ENCODE measurements at regions not wholly inside any gene's neighbourhood (a gene's known extent, or its start where the extent isn't known, plus 50 kb on each side); places are given as distances from the start of the nearest gene placed in this dataset.
"Not testable (repeated sequence)": the region's sequence is repeated elsewhere in the genome, so short reads cannot be mapped to it uniquely, and the experiment has no call there.

DNA sequence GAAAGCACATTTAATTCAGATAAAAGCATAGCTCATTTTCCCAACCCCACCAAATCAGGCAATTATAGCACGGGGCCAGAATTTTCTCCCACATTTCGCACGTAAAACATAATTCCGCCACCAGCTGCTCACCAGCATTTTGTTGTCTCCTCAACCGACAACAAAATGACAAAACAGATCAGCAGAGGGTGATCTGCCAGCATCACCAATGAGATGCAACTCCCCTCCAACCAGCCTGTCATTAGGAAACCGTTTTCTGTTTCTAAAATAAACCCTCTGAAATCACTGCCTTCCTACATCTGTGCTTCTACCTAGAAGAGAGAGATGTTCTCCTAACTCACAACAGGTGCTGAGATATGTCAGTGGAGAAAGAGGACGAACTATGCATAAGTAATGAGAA lies 654.8 kb upstream of the CPEB2 start:
- intact Hi-C loops (cut with DNase I), result no loop called here
- DNase-seq (ENCODE audit: low spot score), result no peak

GRCh38 chr4:14348506-14348905 lies 653.8 kb upstream of the CPEB2 start:
- intact Hi-C loops (cut with DNase I), result no loop called here
- DNase-seq (ENCODE audit: low spot score), result no peak

DNA sequence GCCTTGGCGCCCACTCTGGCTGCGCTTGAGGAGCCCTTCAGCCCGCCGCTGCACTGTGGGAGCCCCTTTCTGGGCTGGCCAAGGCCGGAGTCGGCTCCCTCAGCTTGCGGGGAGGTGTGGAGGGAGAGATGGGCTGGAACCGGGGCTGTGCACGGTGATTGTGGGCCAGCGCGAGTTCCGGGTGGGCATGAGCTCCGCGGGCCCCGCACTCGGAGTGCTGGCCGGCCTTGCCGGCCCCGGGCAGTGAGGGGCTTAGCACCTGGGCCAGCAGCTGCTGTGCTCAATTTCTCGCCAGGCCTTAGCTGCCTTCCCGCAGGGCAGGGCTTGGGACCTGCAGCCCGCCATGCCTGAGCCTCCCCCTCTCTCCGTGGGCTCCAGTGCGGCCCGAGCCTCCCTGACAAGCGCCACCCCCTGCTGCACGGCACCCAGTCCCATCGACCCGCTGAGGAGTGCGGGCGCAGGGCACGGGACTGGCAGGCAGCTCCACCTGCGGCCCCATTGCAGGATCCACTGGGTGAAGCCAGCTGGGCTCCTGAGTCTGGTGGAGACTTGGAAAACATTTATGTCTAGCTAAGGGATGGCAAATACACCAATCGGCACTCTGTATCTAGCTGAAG lies 643.6 kb upstream of the CPEB2 start:
- DNase-seq (ENCODE audit: low spot score); intact Hi-C loops (cut with DNase I): not testable (repeated sequence)

- DNase-seq (ENCODE audit: low spot score), result no peak
- intact Hi-C loops (cut with DNase I), result loop anchor here in 1 of 2 donors (1.0 kb wide), 1 partner anchor 45 kb away; no protein-coding TSS in a partner anchor
These were observed 642.3 kb upstream of the CPEB2 start for GRCh38 chr4:14359991-14360390.

- no peak for DNase-seq (ENCODE audit: low spot score)
- intact Hi-C loops (cut with DNase I), result no loop called here
These were observed 641.2 kb upstream of the CPEB2 start for GRCh38 chr4:14361084-14361483.

DNA sequence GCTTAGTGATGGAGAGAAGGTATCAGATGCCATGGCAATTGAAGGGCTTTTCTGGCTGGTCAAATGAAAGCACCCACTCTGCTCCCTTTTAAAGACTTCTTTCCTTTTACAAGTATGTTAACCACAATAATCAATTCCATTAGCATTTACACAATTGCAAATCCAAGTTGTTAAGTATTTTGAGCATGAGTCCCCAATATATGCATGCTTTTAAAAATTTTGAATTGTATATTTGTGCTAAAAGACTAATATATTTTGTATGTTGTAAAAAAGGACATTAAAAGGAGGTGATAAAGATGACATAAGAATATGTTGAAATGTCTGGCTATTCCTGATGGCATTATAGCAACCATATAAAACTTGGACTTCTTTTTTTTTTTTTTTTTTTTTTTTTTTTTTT lies 639.9 kb upstream of the CPEB2 start:
- DNase-seq (ENCODE audit: low spot score), result no peak
- intact Hi-C loops (cut with DNase I), result no loop called here

DNA sequence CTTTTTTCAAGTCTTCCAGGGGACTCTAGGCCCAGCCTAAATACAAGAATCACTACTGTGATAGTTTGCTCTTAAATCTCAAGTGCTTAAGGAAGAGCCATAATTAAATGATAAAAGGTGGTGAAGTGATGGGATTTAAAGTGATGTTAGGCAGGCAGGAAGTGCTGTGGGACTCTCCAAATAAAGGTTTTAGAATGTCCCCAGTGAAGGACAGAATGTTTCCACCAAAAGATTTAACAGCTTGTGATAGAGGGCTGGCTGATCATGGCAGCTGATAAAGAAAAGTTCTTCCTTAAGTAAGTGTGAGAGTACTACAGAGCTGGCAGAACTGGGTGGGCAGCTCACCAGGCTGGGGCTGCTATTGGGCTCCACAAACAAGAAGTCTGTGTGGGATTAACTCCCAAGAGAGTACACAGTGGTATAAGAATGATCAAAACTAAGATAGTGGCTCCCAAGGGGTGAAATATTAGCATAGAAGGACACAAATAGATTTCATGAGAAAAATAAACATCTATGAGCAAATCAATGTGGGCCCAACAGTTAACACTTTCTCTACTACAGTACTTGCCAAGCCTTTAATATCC lies 637.2 kb upstream of the CPEB2 start:
- intact Hi-C loops (cut with DNase I), result no loop called here
- DNase-seq (ENCODE audit: low spot score), result no peak

DNA sequence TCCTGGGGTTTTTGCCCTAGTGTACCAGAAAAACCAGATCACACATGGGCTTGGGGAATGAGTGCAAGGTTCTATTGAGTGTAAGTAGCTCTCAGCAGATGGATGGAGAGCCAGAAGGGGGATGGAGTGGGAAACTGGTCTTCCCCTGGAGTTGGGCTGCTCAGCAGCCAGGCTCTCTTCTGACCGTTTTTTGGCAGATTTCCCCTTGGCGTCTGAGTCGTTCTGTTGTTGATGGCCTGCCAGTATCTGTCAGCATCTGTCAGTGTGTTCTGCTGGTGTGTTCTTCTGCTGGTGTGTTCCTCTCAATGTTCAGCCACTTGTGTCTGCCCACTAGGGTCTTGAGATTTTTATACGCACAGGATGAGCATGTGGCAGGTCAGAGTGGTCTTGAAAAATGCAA lies 633.9 kb upstream of the CPEB2 start:
- no peak for DNase-seq (ENCODE audit: low spot score)
- intact Hi-C loops (cut with DNase I), result no loop called here

DNA sequence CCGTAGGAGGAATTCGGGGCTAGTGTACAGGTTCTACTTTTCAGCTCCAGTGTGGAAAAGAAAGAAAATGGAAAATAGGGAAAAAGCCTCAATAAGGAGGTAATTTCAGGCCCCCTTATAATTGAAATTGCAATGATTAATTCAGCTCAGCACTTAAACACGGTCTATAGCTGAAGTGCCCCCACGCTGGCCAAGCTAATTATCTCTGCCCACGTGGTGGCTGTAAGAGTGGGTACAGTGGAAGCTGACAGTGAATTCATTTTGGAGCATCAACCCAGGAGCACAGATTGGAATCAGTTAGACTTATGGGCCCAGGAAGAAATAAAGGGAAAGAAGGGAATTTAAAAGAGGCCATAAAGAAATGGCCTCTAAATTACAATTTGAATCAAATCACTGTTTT lies 631.1 kb upstream of the CPEB2 start:
- DNase-seq (ENCODE audit: low spot score), result no peak
- intact Hi-C loops (cut with DNase I), result no loop called here

GRCh38 chr4:14375816-14376215 lies 626.5 kb upstream of the CPEB2 start:
- intact Hi-C loops (cut with DNase I), result no loop called here
- DNase-seq (ENCODE audit: low spot score), result no peak

GRCh38 chr4:14379183-14379582 lies 623.1 kb upstream of the CPEB2 start:
- DNase-seq (ENCODE audit: low spot score), result no peak
- intact Hi-C loops (cut with DNase I), result no loop called here

- intact Hi-C loops (cut with DNase I), result no loop called here
- no peak for DNase-seq (ENCODE audit: low spot score)
These were observed 618.6 kb upstream of the CPEB2 start for GRCh38 chr4:14383652-14384051.

DNA sequence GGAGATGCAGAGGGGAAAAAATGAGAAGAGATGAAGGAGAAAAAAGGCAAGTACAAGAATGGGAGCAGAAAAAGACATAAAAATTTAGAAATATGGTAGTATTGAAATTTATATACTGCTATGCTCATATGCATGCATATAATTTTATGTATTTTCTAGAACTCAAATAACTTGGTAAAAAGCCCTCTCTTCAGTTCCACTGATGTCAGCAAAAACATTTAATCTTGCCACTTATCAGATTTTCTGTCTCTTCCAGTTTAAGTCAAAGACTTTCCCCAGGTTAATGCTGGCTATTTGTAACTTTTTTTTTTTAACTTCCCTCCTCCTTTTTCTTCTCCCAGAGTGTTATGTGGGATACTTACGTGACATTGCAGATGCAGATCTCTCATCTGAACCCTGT lies 617.5 kb upstream of the CPEB2 start:
- DNase-seq (ENCODE audit: low spot score), result no peak
- intact Hi-C loops (cut with DNase I), result no loop called here

DNA sequence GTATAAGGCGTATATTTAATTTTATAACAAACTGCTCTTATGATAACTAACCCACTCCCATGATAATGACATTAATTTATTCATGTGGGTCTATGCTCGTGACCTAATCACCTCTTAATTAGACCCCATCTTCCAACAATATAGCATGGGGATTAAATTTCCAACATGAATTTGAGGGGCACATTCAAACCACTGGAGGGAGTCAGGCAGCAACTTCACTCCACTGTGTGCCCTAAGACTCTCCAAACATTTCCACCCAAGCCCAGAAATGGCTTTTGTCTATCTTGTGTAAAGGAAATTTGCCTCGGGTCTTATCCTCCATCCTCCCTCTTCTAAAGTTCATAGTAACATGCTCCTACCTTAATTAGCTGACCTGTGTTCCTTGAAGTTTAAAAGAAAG lies 616.1 kb upstream of the CPEB2 start:
- DNase-seq (ENCODE audit: low spot score), result no peak

GRCh38 chr4:14387647-14388046 lies 614.6 kb upstream of the CPEB2 start:
- DNase-seq (ENCODE audit: low spot score), result no peak
- intact Hi-C loops (cut with DNase I), result no loop called here

More for the DNA sequence above, 616.1 kb upstream of the CPEB2 start:
- intact Hi-C loops (cut with DNase I), result no loop called here

DNA sequence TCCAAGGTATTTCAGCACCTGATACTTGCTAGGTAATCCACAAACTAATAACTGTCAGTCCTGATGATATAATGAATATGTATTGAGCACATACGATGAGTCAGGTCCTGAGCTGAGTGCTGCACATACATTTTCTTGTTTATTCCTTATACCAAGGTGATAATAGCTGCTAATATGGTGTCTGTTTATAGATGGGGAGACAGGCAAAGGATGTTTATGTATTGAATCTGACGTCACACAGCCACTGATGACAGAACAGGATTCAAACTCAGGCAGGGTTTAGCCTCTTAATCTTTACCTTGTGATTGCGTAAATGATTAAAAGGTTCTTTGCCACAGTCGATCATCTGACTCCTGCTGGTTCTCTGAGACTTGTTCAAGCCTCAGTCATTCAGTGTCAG lies 609.9 kb upstream of the CPEB2 start:
- intact Hi-C loops (cut with DNase I), result no loop called here
- DNase-seq (ENCODE audit: low spot score), result no peak

DNA sequence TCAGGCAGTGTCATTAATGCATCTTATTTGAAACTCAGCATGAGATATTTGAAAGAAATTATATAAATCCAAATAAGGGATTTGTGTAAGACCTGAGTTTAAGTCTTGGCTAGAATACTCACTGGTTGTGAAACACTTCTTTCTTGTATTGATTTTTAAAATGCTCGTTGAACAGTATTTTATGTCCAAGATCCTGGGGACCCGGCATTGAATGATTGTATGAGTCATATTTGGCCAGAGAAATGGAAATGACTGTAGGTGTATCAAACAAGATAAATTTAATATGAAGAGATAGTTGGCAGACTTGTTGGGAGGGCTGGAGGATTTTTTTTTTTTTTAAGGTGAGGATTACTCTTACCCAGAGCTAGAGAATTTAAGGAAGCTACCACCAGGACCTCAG lies 606.1 kb upstream of the CPEB2 start:
- DNase-seq (ENCODE audit: low spot score), result no peak
- intact Hi-C loops (cut with DNase I), result no loop called here

- intact Hi-C loops (cut with DNase I), result no loop called here
- DNase-seq (ENCODE audit: low spot score), result no peak
These were observed 602.4 kb upstream of the CPEB2 start for GRCh38 chr4:14399848-14400247.

- no peak for DNase-seq (ENCODE audit: low spot score)
- intact Hi-C loops (cut with DNase I), result no loop called here
These were observed 602.0 kb upstream of the CPEB2 start for GRCh38 chr4:14400307-14400706.

DNA sequence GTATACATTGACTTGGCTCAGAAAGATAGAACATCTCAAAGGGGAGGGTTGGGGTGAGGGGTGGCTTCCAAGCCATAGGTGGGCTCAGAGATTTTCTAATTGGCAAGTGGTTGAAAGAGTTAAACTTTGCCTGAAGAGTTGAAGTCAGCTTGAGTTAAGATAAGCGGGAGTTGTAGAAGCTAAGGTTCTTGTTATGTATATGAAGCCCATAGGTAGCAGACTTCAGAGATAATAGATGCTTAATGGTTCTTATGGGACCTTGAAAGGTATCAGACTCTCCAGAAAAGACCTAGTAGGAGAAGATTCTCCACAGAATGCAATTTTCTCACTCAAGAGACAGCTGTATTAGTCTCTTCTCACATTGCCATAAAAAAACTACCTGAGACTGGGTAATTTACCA lies 599.1 kb upstream of the CPEB2 start:
- intact Hi-C loops (cut with DNase I), result no loop called here
- no peak for DNase-seq (ENCODE audit: low spot score)

DNA sequence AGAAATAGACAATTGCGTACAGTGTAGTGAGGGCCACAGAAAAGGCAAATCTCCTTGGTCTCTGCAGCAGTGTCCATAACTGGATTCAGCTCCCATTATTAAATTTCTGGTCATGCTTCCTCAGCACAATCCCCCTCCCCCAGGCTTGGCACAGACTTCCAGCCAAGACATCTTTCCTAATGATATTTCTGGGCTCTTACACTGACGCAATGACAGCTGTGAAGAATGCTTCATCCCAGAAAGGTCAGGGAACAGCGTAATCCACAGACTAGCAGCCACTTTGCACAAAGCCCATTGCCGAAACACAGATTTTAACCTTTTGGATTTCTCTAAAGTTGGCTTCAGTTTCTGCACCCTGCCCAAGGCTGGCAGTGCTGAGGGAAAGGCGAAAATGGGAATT lies 597.6 kb upstream of the CPEB2 start:
- intact Hi-C loops (cut with DNase I), result no loop called here

DNA sequence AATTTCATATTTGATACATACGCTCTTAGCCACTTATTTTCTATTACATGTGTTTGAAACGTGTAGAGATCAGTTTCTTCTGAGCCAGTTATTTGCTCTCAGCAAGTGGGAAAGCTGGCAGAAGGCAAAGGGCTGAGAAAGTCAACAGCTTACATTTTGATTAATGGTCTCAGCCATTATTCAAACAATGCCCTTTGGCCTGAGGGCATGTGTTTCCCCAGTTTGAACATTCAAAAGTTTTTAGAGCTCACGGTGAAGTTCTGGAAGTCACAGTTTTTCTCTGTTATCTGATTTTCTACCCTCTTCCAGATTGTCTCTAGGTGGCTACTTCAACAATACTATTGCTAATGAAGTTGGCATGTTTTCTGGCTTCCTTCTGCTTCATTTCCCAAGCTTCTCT lies 591.8 kb upstream of the CPEB2 start:
- no peak for DNase-seq (ENCODE audit: low spot score)

More for the DNA sequence above, 597.6 kb upstream of the CPEB2 start:
- no peak for DNase-seq (ENCODE audit: low spot score)

More for the DNA sequence above, 591.8 kb upstream of the CPEB2 start:
- intact Hi-C loops (cut with DNase I), result no loop called here
